GM12878 (cell line): ENCODE measurements at regions not wholly inside any gene's neighbourhood (a gene's known extent, or its start where the extent isn't known, plus 50 kb on each side); places are given as distances from the start of the nearest gene placed in this dataset.

Experiments
- ASH2L ChIP-seq: fragments of 300-600, 200-600 bp; sonication (generic); IDR thresholded peaks from 2 replicates; pipeline ENCODE4 v1.6.1; 2017; ENCODE audit warnings: low read depth, mild to moderate bottlenecking, borderline replicate concordance
- ETV6 ChIP-seq, 2 experiments: fragments of 450-650 bp in 1 of 2; IDR thresholded peaks in 1 of 2; conservative IDR thresholded peaks in 1 of 2; 2 replicates each; pipeline ENCODE4 v1.6.1; 2014; ENCODE audit warnings: antibody characterized with exemption in 1 of 2, borderline replicate concordance in 1 of 2, low read depth in 1 of 2, mild to moderate bottlenecking in 1 of 2, moderate library complexity in 1 of 2
- FOS ChIP-seq: IDR thresholded peaks from 3 replicates; pipeline ENCODE4 v1.6.1; 2011; ENCODE audit warnings: borderline replicate concordance; ENCODE audit not compliant: insufficient read length; ENCODE audit errors: extremely low read depth
- HDGF ChIP-seq: fragments of 450-650 bp; IDR thresholded peaks from 2 replicates; pipeline ENCODE4 v1.6.1; 2016; ENCODE audit warnings: antibody characterized with exemption
- JUND ChIP-seq: IDR thresholded peaks from 2 replicates; pipeline ENCODE4 v1.6.1; 2012; ENCODE audit warnings: low read depth, mild to moderate bottlenecking, low read length, improper control_type of control experiment, moderate library complexity
- NFYB ChIP-seq: IDR thresholded peaks from 2 replicates; pipeline ENCODE4 v1.6.1; 2011; ENCODE audit warnings: low read depth, mild to moderate bottlenecking, low read length, improper control_type of control experiment, moderate library complexity; ENCODE audit not compliant: insufficient read depth
- RAD21 ChIP-seq: IDR thresholded peaks from 2 replicates; pipeline ENCODE4 v1.6.1; 2011; ENCODE audit warnings: mild to moderate bottlenecking, low read depth, low read length, moderate library complexity; ENCODE audit not compliant: insufficient read depth
- RFX5 ChIP-seq: IDR thresholded peaks from 2 replicates; pipeline ENCODE4 v1.6.1; 2011; ENCODE audit warnings: low read depth, low read length, improper control_type of control experiment
- SIN3A ChIP-seq: IDR thresholded peaks from 2 replicates; pipeline ENCODE4 v1.6.1; 2012; ENCODE audit warnings: low read depth, low read length, improper control_type of control experiment
- SUPT20H ChIP-seq: IDR thresholded peaks from 2 replicates; pipeline ENCODE4 v1.6.1; 2011; ENCODE audit warnings: low read depth, mild to moderate bottlenecking, low read length, moderate library complexity, borderline replicate concordance; ENCODE audit not compliant: control insufficient read depth
- TF ChIP-seq, protein P1 (sequence below), 3 experiments: IDR thresholded peaks in 2 of 3; conservative IDR thresholded peaks in 1 of 3; 2 replicates each; pipeline ENCODE4 v1.5.1; 2011; ENCODE audit warnings: low read depth in 3 of 3, low read length in 3 of 3, mild to moderate bottlenecking in 3 of 3, control low read depth in 2 of 3, moderate library complexity in 2 of 3, inconsistent platforms in 1 of 3, mixed read lengths in 1 of 3; ENCODE audit not compliant: control insufficient read depth in 2 of 3, insufficient read depth in 1 of 3; ENCODE audit errors: extremely low read depth in 1 of 3
- TF ChIP-seq, protein P2 (sequence below): IDR thresholded peaks from 2 replicates; pipeline ENCODE4 v1.6.1; 2011; ENCODE audit warnings: borderline replicate concordance, low read depth, mild to moderate bottlenecking, moderate library complexity, mixed read lengths, low read length; ENCODE audit not compliant: insufficient read depth; ENCODE audit errors: extremely low read length
- TF ChIP-seq, protein P3 (sequence below): fragments of 450-650 bp; IDR thresholded peaks from 2 replicates; pipeline ENCODE4 v1.6.1; 2017; ENCODE audit warnings: mild to moderate bottlenecking, low read depth, inconsistent platforms; ENCODE audit not compliant: poor library complexity, severe bottlenecking

DNA sequence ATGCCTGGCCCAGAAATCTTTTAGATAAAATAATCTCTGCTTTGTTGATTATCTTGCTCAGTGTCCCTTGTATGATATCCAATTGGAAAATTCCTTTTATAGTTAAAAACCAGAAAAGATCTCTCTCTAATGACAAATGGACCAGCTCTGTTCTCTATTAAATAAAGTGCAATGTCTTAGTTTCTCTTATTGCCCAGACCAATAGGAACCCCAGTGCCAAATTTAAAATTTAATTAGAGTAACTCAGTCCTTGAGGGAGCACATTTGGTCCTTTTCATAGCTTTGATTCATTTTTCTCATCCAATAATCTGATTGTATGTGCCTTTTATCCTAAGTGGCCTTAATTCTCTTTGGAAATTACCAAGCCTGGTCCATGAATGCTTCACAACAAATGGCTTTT lies 158.9 kb upstream of the FOXK1 start:
- no peak for TF ChIP-seq RFX5
- no peak for TF ChIP-seq ASH2L
- TF ChIP-seq, protein P1, sequence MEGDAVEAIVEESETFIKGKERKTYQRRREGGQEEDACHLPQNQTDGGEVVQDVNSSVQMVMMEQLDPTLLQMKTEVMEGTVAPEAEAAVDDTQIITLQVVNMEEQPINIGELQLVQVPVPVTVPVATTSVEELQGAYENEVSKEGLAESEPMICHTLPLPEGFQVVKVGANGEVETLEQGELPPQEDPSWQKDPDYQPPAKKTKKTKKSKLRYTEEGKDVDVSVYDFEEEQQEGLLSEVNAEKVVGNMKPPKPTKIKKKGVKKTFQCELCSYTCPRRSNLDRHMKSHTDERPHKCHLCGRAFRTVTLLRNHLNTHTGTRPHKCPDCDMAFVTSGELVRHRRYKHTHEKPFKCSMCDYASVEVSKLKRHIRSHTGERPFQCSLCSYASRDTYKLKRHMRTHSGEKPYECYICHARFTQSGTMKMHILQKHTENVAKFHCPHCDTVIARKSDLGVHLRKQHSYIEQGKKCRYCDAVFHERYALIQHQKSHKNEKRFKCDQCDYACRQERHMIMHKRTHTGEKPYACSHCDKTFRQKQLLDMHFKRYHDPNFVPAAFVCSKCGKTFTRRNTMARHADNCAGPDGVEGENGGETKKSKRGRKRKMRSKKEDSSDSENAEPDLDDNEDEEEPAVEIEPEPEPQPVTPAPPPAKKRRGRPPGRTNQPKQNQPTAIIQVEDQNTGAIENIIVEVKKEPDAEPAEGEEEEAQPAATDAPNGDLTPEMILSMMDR (IDR thresholded peaks at IDR 0.05 in 2 of 3, conservative IDR thresholded peaks at IDR 0.05 in 1 of 3; ENCODE audit: control insufficient read depth in 2 of 3, extremely low read depth in 1 of 3, insufficient read depth in 1 of 3, low read depth in 3 of 3, low read length in 3 of 3), result no peak
- TF ChIP-seq, protein P2, sequence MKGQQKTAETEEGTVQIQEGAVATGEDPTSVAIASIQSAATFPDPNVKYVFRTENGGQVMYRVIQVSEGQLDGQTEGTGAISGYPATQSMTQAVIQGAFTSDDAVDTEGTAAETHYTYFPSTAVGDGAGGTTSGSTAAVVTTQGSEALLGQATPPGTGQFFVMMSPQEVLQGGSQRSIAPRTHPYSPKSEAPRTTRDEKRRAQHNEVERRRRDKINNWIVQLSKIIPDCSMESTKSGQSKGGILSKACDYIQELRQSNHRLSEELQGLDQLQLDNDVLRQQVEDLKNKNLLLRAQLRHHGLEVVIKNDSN, result no peak
- TF ChIP-seq RAD21, result no peak
- TF ChIP-seq SIN3A, result no peak
- no peak for TF ChIP-seq JUND
- no peak for TF ChIP-seq SUPT20H
- no peak for TF ChIP-seq ETV6 (conservative IDR thresholded peaks at IDR 0.05 in 1 of 2, IDR thresholded peaks at IDR 0.05 in 1 of 2; ENCODE audit: borderline replicate concordance in 1 of 2, low read depth in 1 of 2)
- TF ChIP-seq HDGF, result no peak
- no peak for TF ChIP-seq FOS
- TF ChIP-seq NFYB, result no peak
- TF ChIP-seq, protein P3, sequence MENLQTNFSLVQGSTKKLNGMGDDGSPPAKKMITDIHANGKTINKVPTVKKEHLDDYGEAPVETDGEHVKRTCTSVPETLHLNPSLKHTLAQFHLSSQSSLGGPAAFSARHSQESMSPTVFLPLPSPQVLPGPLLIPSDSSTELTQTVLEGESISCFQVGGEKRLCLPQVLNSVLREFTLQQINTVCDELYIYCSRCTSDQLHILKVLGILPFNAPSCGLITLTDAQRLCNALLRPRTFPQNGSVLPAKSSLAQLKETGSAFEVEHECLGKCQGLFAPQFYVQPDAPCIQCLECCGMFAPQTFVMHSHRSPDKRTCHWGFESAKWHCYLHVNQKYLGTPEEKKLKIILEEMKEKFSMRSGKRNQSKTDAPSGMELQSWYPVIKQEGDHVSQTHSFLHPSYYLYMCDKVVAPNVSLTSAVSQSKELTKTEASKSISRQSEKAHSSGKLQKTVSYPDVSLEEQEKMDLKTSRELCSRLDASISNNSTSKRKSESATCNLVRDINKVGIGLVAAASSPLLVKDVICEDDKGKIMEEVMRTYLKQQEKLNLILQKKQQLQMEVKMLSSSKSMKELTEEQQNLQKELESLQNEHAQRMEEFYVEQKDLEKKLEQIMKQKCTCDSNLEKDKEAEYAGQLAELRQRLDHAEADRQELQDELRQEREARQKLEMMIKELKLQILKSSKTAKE, result no peak
